SK-N-SH (cell line): ENCODE measurements at regions not wholly inside any gene's neighbourhood (a gene's known extent, or its start where the extent isn't known, plus 50 kb on each side); places are given as distances from the start of the nearest gene placed in this dataset.

Source experiments
- CTCF ChIA-PET: fragments of 300-600, 350-600 bp; formaldehyde crosslinking; extraction: SDS; loops from one replicate; lab custom pipeline; 2021; lab: Yijun Ruan, JAX
- POLR2A ChIA-PET: fragments of 350-600 bp; sonication (Branson Sonifier 250); formaldehyde crosslinking; extraction: SDS; loops from one replicate; lab custom pipeline; 2020; ENCODE audit warnings: antibody characterized with exemption, inconsistent platforms; lab: Yijun Ruan, JAX
- DNase-seq: peaks from one replicate; pipeline ENCODE4 v3.0.0; 2012
- H2AFZ ChIP-seq: fragments of 200-600 bp; sonication (generic); 2 replicates; pipeline ENCODE4 v1.8.1; 2016; ENCODE audit warnings: antibody characterized with exemption, mild to moderate bottlenecking, low read depth
- H3F3A ChIP-seq: fragments of 200-600 bp; sonication (generic); replicated peaks from 2 replicates; pipeline ENCODE3; 2016; ENCODE audit warnings: antibody characterized with exemption, mild to moderate bottlenecking; ENCODE audit not compliant: insufficient read depth
- H3K27ac ChIP-seq, 2 experiments: fragments of 200-500 bp in 1 of 2; fragments of 200-600 bp in 1 of 2; sonication (Bioruptor generic) in 1 of 2; sonication (generic), shearing (Covaris generic) in 1 of 2; 2 replicates each; pipeline versions ENCODE4 v1.5.1 to v1.6.1; 2014 to 2016; ENCODE audit warnings: low read depth in 2 of 2, inconsistent platforms in 1 of 2, low read length in 1 of 2, mild to moderate bottlenecking in 1 of 2, mixed read lengths in 1 of 2
- H3K27me3 ChIP-seq: fragments of 200-600 bp; sonication (generic), shearing (Covaris generic); 2 replicates; pipeline ENCODE4 v1.6.1; 2016; ENCODE audit warnings: mixed run types; ENCODE audit not compliant: insufficient read depth
- H3K36me3 ChIP-seq, 2 experiments: fragments of 200-500 bp in 1 of 2; fragments of 200-600 bp in 1 of 2; sonication (Bioruptor generic) in 1 of 2; sonication (generic) in 1 of 2; replicated peaks in 1 of 2; 2 replicates each; pipeline versions ENCODE3 to v1.5.1; 2014 to 2016; ENCODE audit warnings: low read length in 1 of 2, mild to moderate bottlenecking in 1 of 2; ENCODE audit not compliant: insufficient read depth in 2 of 2, control insufficient read depth in 1 of 2
- H3K4me1 ChIP-seq, 2 experiments: fragments of 200-500 bp in 1 of 2; fragments of 200-600 bp in 1 of 2; sonication (Bioruptor generic) in 1 of 2; sonication (generic), shearing (Covaris generic) in 1 of 2; 2 replicates each; pipeline versions ENCODE4 v1.5.1 to v1.6.1; 2014 to 2016; ENCODE audit warnings: low read depth in 1 of 2, low read length in 1 of 2, mixed run types in 1 of 2; ENCODE audit not compliant: insufficient read depth in 2 of 2, control insufficient read depth in 1 of 2
- H3K4me2 ChIP-seq: fragments of 200-600 bp; sonication (generic), shearing (Covaris generic); 2 replicates; pipeline ENCODE4 v1.6.1; 2017; ENCODE audit warnings: mixed run types
- H3K4me3 ChIP-seq, 2 experiments: fragments of 200-500 bp in 1 of 2; fragments of 200-600 bp in 1 of 2; sonication (Bioruptor generic) in 1 of 2; sonication (generic), shearing (Covaris generic) in 1 of 2; 2 replicates each; pipeline versions ENCODE4 v1.5.1 to v1.8.1; 2014 to 2016; ENCODE audit warnings: low read depth in 2 of 2, inconsistent platforms in 1 of 2, low read length in 1 of 2, mild to moderate bottlenecking in 1 of 2, mixed read lengths in 1 of 2, moderate library complexity in 1 of 2
- H3K79me2 ChIP-seq: fragments of 200-600 bp; sonication (generic); 2 replicates; pipeline ENCODE4 v1.8.1; 2017; ENCODE audit warnings: mild to moderate bottlenecking; ENCODE audit not compliant: insufficient read depth
- H3K9ac ChIP-seq: fragments of 200-600 bp; sonication (generic); 2 replicates; pipeline ENCODE4 v1.6.1; 2017; ENCODE audit warnings: mixed run types
- H3K9me2 ChIP-seq: fragments of 200-600 bp; sonication (generic); 2 replicates; pipeline ENCODE4 v1.6.1; 2017; ENCODE audit warnings: mixed run types
- H3K9me3 ChIP-seq: fragments of 200-600 bp; sonication (generic); 2 replicates; pipeline ENCODE4 v1.6.1; 2017; ENCODE audit warnings: mixed run types, mild to moderate bottlenecking, moderate library complexity
- H4K20me1 ChIP-seq: fragments of 200-600 bp; sonication (generic); 2 replicates; pipeline ENCODE4 v1.6.1; 2017; ENCODE audit warnings: mild to moderate bottlenecking, mixed run types; ENCODE audit not compliant: insufficient read depth
- CHD2 ChIP-seq: fragments of 150-350 bp; IDR thresholded peaks from 2 replicates; pipeline ENCODE4 v1.6.1; 2018; ENCODE audit warnings: low read length; ENCODE audit not compliant: partially characterized antibody
- ELF1 ChIP-seq: IDR thresholded peaks from 2 replicates; pipeline ENCODE4 v1.4.0; 2012
- EZH2phosphoT487 ChIP-seq: fragments of 200-600 bp; sonication (generic); IDR thresholded peaks from 2 replicates; pipeline ENCODE4 v1.6.1; 2017; ENCODE audit warnings: low read depth, mixed run types, mild to moderate bottlenecking, antibody characterized with exemption, moderate library complexity, borderline replicate concordance
- FOXJ3 ChIP-seq: sonication (generic); formaldehyde crosslinking; IDR thresholded peaks from 2 replicates; pipeline ENCODE4 v1.5.1; 2020; ENCODE audit warnings: mild to moderate bottlenecking, missing genetic modification reagents
- FOXM1 ChIP-seq: IDR thresholded peaks from 2 replicates; pipeline ENCODE4 v1.4.0; 2012; ENCODE audit warnings: low read depth, mild to moderate bottlenecking
- MEF2A ChIP-seq: IDR thresholded peaks from 2 replicates; pipeline ENCODE4 v1.4.0; 2012; ENCODE audit warnings: low read depth, borderline replicate concordance
- MXI1 ChIP-seq: IDR thresholded peaks from 2 replicates; pipeline ENCODE4 v1.6.1; 2012; ENCODE audit warnings: mild to moderate bottlenecking, low read depth, low read length, improper control_type of control experiment
- NFIC ChIP-seq: IDR thresholded peaks from 2 replicates; pipeline ENCODE4 v1.4.0; 2012; ENCODE audit warnings: borderline replicate concordance
- NRF1 ChIP-seq: IDR thresholded peaks from 2 replicates; pipeline ENCODE4 v1.6.1; 2012; ENCODE audit warnings: low read depth, mild to moderate bottlenecking, low read length
- POLR2AphosphoS5 ChIP-seq: IDR thresholded peaks from 2 replicates; pipeline ENCODE4 v1.6.1; 2012; ENCODE audit warnings: low read depth, low read length
- RAD21 ChIP-seq: IDR thresholded peaks from 2 replicates; pipeline ENCODE4 v1.6.1; 2012; ENCODE audit warnings: mild to moderate bottlenecking, low read length
- RCOR1 ChIP-seq: fragments of 150-350 bp; IDR thresholded peaks from 2 replicates; pipeline ENCODE4 v1.6.1; 2017; ENCODE audit warnings: antibody characterized with exemption, low read length
- RFX5 ChIP-seq: IDR thresholded peaks from 2 replicates; pipeline ENCODE4 v1.6.1; 2012; ENCODE audit warnings: mild to moderate bottlenecking, improper control_type of control experiment, low read length
- RXRA ChIP-seq: IDR thresholded peaks from 2 replicates; pipeline ENCODE4 v1.4.0; 2012; ENCODE audit warnings: low read depth, mild to moderate bottlenecking, borderline replicate concordance
- SIN3A ChIP-seq: IDR thresholded peaks from 2 replicates; pipeline ENCODE4 v1.6.1; 2012; ENCODE audit warnings: low read depth, mild to moderate bottlenecking, low read length, moderate library complexity, borderline replicate concordance
- TAF1 ChIP-seq: IDR thresholded peaks from 2 replicates; pipeline ENCODE4 v1.6.1; 2012; ENCODE audit warnings: low read depth, mild to moderate bottlenecking, low read length, moderate library complexity, borderline replicate concordance
- TEAD4 ChIP-seq: IDR thresholded peaks from 2 replicates; pipeline ENCODE4 v1.4.0; 2012; ENCODE audit warnings: mild to moderate bottlenecking, borderline replicate concordance; ENCODE audit not compliant: insufficient read depth
- WGBS: methylation state at CpG from one replicate; pipeline ENCODE4 v1.1.6; 2017; ENCODE audit warnings: low lambda C conversion rate; 5-methylcytosine and 5-hydroxymethylcytosine counted together
- TF ChIP-seq, protein P1 (sequence below): IDR thresholded peaks from 2 replicates; pipeline ENCODE4 v1.4.0; 2012; ENCODE audit warnings: low read depth, borderline replicate concordance
- TF ChIP-seq, protein P2 (sequence below): IDR thresholded peaks from 2 replicates; pipeline ENCODE4; 2012
- TF ChIP-seq, protein P3 (sequence below): fragments of 150-350 bp; IDR thresholded peaks from 2 replicates; pipeline ENCODE4 v1.6.1; 2016; ENCODE audit warnings: mild to moderate bottlenecking, low read depth, low read length
- TF ChIP-seq, protein P4 (sequence below): IDR thresholded peaks from 2 replicates; pipeline ENCODE4 v1.4.0; 2012; ENCODE audit warnings: low read depth, borderline replicate concordance

DNA sequence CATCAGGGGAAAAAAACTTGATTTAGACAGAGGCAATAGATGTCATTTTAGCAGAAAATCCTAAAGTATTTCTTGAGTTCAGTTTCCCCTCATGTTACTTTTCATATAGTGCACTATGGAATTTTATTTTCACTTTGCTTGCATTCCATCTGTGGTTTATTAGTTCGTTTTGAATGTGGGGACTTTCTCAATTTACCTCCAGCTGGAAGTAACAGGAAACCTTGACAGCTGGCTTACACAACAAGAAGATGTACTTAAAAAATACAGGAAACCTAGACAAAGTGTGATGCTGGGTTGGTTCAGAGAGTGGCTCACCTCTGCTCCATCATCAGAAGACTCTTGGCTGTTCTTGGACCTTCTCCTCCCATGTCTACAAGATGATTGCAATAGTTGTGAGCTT, 567.0 kb downstream of the CETN3 start:
- Histone ChIP-seq H3K27me3 (no peaks in the 10 kb centered on the region), H3K9me3 (no peaks in the 10 kb centered on the region), H3K4me3 (no peak overlapping the region), H3F3A (no peaks in the 10 kb centered on the region), H3K9me2 (no peaks in the 10 kb centered on the region), H3K9ac (no peak overlapping the region), H2AFZ (no peak overlapping the region), H4K20me1 (no peaks in the 10 kb centered on the region), H3K4me2 (no peak overlapping the region), H3K27ac (peak overlapping the region in 1 of 2 experiments; percentile 55; a peak in 2 of 4 replicates), H3K79me2 (no peaks in the 10 kb centered on the region), H3K36me3 (no peaks in the 10 kb centered on the region), H3K4me1 (peaks cover 0 to 4% of the 10 kb centered on the region in 2 experiments; a peak in 2 of 4 replicates)
- DNase-seq: no peak
- TF ChIP-seq TAF1 (no peak), RCOR1 (no peak), RXRA (no peak), RFX5 (no peak), NFIC (no peak), MEF2A (no peak), FOXM1 (no peak), ELF1 (no peak), RAD21 (no peak), EZH2phosphoT487 (no peak), POLR2AphosphoS5 (no peak), MXI1 (no peak), SIN3A (no peak), TEAD4 (no peak), CHD2 (no peak), FOXJ3 (CRISPR knock-in tag) (no peak), NRF1 (no peak)
- TF ChIP-seq, protein P1, sequence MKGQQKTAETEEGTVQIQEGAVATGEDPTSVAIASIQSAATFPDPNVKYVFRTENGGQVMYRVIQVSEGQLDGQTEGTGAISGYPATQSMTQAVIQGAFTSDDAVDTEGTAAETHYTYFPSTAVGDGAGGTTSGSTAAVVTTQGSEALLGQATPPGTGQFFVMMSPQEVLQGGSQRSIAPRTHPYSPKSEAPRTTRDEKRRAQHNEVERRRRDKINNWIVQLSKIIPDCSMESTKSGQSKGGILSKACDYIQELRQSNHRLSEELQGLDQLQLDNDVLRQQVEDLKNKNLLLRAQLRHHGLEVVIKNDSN: no peak
- TF ChIP-seq, protein P2, sequence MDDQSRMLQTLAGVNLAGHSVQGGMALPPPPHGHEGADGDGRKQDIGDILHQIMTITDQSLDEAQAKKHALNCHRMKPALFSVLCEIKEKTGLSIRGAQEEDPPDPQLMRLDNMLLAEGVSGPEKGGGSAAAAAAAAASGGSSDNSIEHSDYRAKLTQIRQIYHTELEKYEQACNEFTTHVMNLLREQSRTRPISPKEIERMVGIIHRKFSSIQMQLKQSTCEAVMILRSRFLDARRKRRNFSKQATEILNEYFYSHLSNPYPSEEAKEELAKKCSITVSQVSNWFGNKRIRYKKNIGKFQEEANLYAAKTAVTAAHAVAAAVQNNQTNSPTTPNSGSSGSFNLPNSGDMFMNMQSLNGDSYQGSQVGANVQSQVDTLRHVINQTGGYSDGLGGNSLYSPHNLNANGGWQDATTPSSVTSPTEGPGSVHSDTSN: no peak
- TF ChIP-seq, protein P3, sequence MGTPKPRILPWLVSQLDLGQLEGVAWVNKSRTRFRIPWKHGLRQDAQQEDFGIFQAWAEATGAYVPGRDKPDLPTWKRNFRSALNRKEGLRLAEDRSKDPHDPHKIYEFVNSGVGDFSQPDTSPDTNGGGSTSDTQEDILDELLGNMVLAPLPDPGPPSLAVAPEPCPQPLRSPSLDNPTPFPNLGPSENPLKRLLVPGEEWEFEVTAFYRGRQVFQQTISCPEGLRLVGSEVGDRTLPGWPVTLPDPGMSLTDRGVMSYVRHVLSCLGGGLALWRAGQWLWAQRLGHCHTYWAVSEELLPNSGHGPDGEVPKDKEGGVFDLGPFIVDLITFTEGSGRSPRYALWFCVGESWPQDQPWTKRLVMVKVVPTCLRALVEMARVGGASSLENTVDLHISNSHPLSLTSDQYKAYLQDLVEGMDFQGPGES: no peak
- 11% methylated on average over 1 of the region's 1 CpG for WGBS
- ChIA-PET CTCF (no interaction called here), POLR2A (no interaction called here)

DNA sequence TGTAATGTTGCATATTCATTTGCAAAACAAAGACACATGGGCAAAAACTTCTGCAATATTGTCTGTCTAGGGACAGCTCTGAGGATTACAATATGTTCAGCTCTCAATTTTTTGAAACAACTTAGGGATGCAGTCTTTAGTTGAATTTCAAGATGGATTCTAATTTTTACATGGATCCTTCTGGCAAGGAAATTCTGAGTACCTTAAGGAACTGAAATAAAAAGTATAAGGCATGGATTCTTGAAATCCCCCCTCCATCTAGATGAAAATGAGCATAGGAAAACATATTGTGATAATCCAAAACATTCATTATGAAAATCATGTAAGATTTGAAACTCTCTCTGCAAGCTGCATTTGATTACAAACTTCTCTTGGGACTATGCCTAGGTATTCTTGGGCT, 568.6 kb downstream of the CETN3 start:
- no peak for TF ChIP-seq RAD21
- TF ChIP-seq FOXM1: no peak
- TF ChIP-seq, protein P4, sequence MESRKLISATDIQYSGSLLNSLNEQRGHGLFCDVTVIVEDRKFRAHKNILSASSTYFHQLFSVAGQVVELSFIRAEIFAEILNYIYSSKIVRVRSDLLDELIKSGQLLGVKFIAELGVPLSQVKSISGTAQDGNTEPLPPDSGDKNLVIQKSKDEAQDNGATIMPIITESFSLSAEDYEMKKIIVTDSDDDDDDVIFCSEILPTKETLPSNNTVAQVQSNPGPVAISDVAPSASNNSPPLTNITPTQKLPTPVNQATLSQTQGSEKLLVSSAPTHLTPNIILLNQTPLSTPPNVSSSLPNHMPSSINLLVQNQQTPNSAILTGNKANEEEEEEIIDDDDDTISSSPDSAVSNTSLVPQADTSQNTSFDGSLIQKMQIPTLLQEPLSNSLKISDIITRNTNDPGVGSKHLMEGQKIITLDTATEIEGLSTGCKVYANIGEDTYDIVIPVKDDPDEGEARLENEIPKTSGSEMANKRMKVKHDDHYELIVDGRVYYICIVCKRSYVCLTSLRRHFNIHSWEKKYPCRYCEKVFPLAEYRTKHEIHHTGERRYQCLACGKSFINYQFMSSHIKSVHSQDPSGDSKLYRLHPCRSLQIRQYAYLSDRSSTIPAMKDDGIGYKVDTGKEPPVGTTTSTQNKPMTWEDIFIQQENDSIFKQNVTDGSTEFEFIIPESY: no peak
- TF ChIP-seq, protein P2: no peak
- no peaks in the 10 kb centered on the region for H4K20me1 ChIP-seq
- H2AFZ ChIP-seq: no peak overlapping the region
- no peaks in the 10 kb centered on the region for H3K36me3 ChIP-seq
- H3K9ac ChIP-seq: no peak overlapping the region
- no peaks in the 10 kb centered on the region for H3K79me2 ChIP-seq
- H3K9me2 ChIP-seq: no peaks in the 10 kb centered on the region
- no peaks in the 10 kb centered on the region for H3K9me3 ChIP-seq
- H3K27me3 ChIP-seq: no peaks in the 10 kb centered on the region
- POLR2A ChIA-PET: no interaction called here
- no peak for DNase-seq
- CTCF ChIA-PET: no interaction called here
- H3K4me1 ChIP-seq: peaks cover 0 to 4% of the 10 kb centered on the region in 2 experiments; a peak in 2 of 4 replicates
- no peak overlapping the region for H3K4me2 ChIP-seq
- no peak overlapping the region for H3K4me3 ChIP-seq
- no peak overlapping the region for H3K27ac ChIP-seq
- no peaks in the 10 kb centered on the region for H3F3A ChIP-seq
